ENCODE measurements at regions not wholly inside any gene's neighbourhood (a gene's known extent, or its start where the extent isn't known, plus 50 kb on each side); places are given as distances from the start of the nearest gene placed in this dataset.

GRCh38 chr1:222018041-222018440, 276.2 kb upstream of the DUSP10 start:
- TF ChIP-seq, protein P1, sequence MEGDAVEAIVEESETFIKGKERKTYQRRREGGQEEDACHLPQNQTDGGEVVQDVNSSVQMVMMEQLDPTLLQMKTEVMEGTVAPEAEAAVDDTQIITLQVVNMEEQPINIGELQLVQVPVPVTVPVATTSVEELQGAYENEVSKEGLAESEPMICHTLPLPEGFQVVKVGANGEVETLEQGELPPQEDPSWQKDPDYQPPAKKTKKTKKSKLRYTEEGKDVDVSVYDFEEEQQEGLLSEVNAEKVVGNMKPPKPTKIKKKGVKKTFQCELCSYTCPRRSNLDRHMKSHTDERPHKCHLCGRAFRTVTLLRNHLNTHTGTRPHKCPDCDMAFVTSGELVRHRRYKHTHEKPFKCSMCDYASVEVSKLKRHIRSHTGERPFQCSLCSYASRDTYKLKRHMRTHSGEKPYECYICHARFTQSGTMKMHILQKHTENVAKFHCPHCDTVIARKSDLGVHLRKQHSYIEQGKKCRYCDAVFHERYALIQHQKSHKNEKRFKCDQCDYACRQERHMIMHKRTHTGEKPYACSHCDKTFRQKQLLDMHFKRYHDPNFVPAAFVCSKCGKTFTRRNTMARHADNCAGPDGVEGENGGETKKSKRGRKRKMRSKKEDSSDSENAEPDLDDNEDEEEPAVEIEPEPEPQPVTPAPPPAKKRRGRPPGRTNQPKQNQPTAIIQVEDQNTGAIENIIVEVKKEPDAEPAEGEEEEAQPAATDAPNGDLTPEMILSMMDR (IDR thresholded peaks at IDR 0.05), result no peak
- TF ChIP-seq POLR2A (IDR thresholded peaks at IDR 0.05) (no peak), POLR2AphosphoS5 (IDR thresholded peaks at IDR 0.05) (no peak), EP300 (IDR thresholded peaks at IDR 0.05) (no peak)

All from stomach (tissue), 4 donors.